ENCODE measurements at regions not wholly inside any gene's neighbourhood (a gene's known extent, or its start where the extent isn't known, plus 50 kb on each side); places are given as distances from the start of the nearest gene placed in this dataset.

- Histone ChIP-seq H3K79me2 (ENCODE audit: insufficient read depth, low read length) (no peaks in the 10 kb centered on the region), H3K4me1 (ENCODE audit: control insufficient read depth in 1 of 2, insufficient read depth in 2 of 2, low read length in 2 of 2) (peaks cover 0 to 5% of the 10 kb centered on the region in 2 experiments; a peak in 1 of 4 replicates), H3K4me2 (ENCODE audit: low read length) (no peak overlapping the region), H3K4me3 (replicated peaks in 1 of 2; ENCODE audit: low read depth in 1 of 2, low read length in 2 of 2) (no peak overlapping the region), H3K36me3 (ENCODE audit: control insufficient read depth in 1 of 2, insufficient read depth in 2 of 2, low read length in 2 of 2) (no peaks in the 10 kb centered on the region), H3K9me3 (ENCODE audit: control insufficient read depth in 1 of 2, insufficient read depth in 1 of 2, low read depth in 1 of 2, low read length in 2 of 2) (no peaks in the 10 kb centered on the region), H3K9me2 (ENCODE audit: insufficient read depth) (no peaks in the 10 kb centered on the region), H3K9ac (ENCODE audit: low read length) (no peak overlapping the region), H3K27ac (ENCODE audit: low read depth, low read length) (no peak overlapping the region), H3K27me3 (ENCODE audit: insufficient read depth, low read length) (peaks cover 8% of the 10 kb centered on the region), H2AFZ (ENCODE audit: low read depth, low read length, poor library complexity, severe bottlenecking) (no peak overlapping the region), H4K20me1 (ENCODE audit: insufficient read depth) (no peaks in the 10 kb centered on the region)
- ChIA-PET RAD21 (ENCODE audit: low non-redundant PET in 1 of 2, low total read pairs in 2 of 2, uncharacterized antibody in 2 of 2, unreplicated experiment in 2 of 2) (no interaction called here), CTCF (no interaction called here), POLR2A (no interaction called here)
- ATAC-seq (no peak), DNase-seq (ENCODE audit: low read depth, low spot score) (no peak)
- TF ChIP-seq ELF1 (IDR thresholded peaks at IDR 0.05; ENCODE audit: borderline replicate concordance, low read depth) (no peak), SRF (IDR thresholded peaks at IDR 0.05; ENCODE audit: low read depth) (no peak), CTCF (IDR thresholded peaks at IDR 0.05 in 2 of 3, conservative IDR thresholded peaks at IDR 0.05 in 1 of 3; ENCODE audit: borderline replicate concordance in 1 of 3, insufficient read depth in 1 of 3, low read depth in 2 of 3, low read length in 2 of 3) (no peak), EZH2phosphoT487 (IDR thresholded peaks at IDR 0.05; ENCODE audit: borderline replicate concordance) (no peak), SP1 (IDR thresholded peaks at IDR 0.05; ENCODE audit: low read depth) (no peak), REST (IDR thresholded peaks at IDR 0.05; ENCODE audit: low read depth) (no peak), POLR2A (IDR thresholded peaks at IDR 0.05; ENCODE audit: borderline replicate concordance, extremely low read depth, insufficient read depth, insufficient read length) (no peak), MAX (IDR thresholded peaks at IDR 0.05) (no peak), ZNF274 (IDR thresholded peaks at IDR 0.05; ENCODE audit: low read depth, low read length) (no peak), SIN3A (IDR thresholded peaks at IDR 0.05; ENCODE audit: low read depth) (no peak)
- TF ChIP-seq, protein P1, sequence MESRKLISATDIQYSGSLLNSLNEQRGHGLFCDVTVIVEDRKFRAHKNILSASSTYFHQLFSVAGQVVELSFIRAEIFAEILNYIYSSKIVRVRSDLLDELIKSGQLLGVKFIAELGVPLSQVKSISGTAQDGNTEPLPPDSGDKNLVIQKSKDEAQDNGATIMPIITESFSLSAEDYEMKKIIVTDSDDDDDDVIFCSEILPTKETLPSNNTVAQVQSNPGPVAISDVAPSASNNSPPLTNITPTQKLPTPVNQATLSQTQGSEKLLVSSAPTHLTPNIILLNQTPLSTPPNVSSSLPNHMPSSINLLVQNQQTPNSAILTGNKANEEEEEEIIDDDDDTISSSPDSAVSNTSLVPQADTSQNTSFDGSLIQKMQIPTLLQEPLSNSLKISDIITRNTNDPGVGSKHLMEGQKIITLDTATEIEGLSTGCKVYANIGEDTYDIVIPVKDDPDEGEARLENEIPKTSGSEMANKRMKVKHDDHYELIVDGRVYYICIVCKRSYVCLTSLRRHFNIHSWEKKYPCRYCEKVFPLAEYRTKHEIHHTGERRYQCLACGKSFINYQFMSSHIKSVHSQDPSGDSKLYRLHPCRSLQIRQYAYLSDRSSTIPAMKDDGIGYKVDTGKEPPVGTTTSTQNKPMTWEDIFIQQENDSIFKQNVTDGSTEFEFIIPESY (IDR thresholded peaks at IDR 0.05; ENCODE audit: extremely low read depth, insufficient replicate concordance, low read length): no peak
- intact Hi-C loops (cut with micrococcal nuclease): no loop called here
- BruUV-seq (replicated peaks): no TSS peak
These were observed 109.0 kb downstream of the UNC5CL start for GRCh38 chr6:40930045-40930444.

Measured in HCT116 (cell line).